Ishikawa (cell line): ENCODE measurements at regions not wholly inside any gene's neighbourhood (a gene's known extent, or its start where the extent isn't known, plus 50 kb on each side); places are given as distances from the start of the nearest gene placed in this dataset.

ENCODE experiments used
- CEBPB ChIP-seq: IDR thresholded peaks from 2 replicates; pipeline ENCODE4 v1.6.1; 2012
- CREB1 ChIP-seq: IDR thresholded peaks from 2 replicates; pipeline ENCODE4 v1.6.1; 2012; ENCODE audit warnings: low read depth
- EGR1 ChIP-seq: IDR thresholded peaks from 2 replicates; pipeline ENCODE4 v1.6.1; 2012
- EP300 ChIP-seq: IDR thresholded peaks from 2 replicates; pipeline ENCODE4 v1.6.1; 2012; ENCODE audit warnings: borderline replicate concordance
- FOXM1 ChIP-seq: IDR thresholded peaks from 2 replicates; pipeline ENCODE4 v1.6.1; 2012; ENCODE audit warnings: low read depth, borderline replicate concordance
- NFIC ChIP-seq: IDR thresholded peaks from 2 replicates; pipeline ENCODE4 v1.6.1; 2012
- RAD21 ChIP-seq: IDR thresholded peaks from 2 replicates; pipeline ENCODE4 v1.6.1; 2012; ENCODE audit warnings: low read depth
- TAF1 ChIP-seq: IDR thresholded peaks from 2 replicates; pipeline ENCODE4 v1.6.1; 2012; ENCODE audit warnings: low read depth, mild to moderate bottlenecking
- TCF12 ChIP-seq: IDR thresholded peaks from 2 replicates; pipeline ENCODE4 v1.6.1; 2012; ENCODE audit warnings: low read depth
- TEAD4 ChIP-seq: IDR thresholded peaks from 2 replicates; pipeline ENCODE4 v1.6.1; 2012
- YY1 ChIP-seq: IDR thresholded peaks from 2 replicates; pipeline ENCODE4 v1.6.1; 2012; ENCODE audit warnings: low read depth
- ZBTB7A ChIP-seq: IDR thresholded peaks from 2 replicates; pipeline ENCODE4 v1.6.1; 2012; ENCODE audit warnings: low read depth
- TF ChIP-seq, protein P1 (sequence below): IDR thresholded peaks from 2 replicates; pipeline ENCODE4 v1.6.1; 2012
- TF ChIP-seq, protein P2 (sequence below): IDR thresholded peaks from 2 replicates; pipeline ENCODE4 v1.6.1; 2012
- TF ChIP-seq, protein P3 (sequence below): IDR thresholded peaks from 2 replicates; pipeline ENCODE4 v1.6.1; 2012; ENCODE audit warnings: low read depth, mild to moderate bottlenecking

DNA sequence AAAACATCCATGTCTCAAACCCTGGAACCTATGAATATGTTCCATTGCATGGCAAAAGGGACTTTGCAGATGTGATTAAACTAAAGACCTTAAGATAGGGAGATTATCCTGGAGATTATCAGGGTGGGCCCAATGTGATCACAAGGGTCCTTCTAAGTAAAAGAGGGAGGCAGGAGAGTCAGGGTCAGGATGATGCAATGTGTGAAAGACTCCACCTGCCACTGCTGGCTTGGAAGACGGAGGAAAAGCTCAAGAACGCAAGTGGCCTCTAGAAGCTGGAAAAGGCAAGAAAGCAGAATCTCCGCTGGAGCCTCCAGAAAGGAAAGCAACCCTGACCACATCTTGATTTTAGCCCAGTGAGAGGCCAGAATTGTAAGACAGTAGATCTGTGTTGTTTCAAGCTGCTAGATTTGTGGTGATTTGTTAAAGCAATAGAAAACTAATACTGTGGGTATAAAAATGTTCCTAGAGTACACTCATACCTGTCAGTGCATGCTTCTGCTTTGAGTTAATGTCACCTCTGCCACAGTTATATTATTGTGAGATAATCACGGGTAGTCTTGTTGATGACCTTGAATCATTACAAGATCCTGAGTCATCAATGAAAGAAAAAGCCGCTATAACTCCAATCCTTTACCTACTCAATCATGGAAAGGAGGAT is 93.5 kb upstream of the TNPO1 start:
- TF ChIP-seq NFIC (no peak), CREB1 (no peak), TAF1 (no peak), TCF12 (no peak), YY1 (no peak), EP300 (no peak), FOXM1 (no peak), ZBTB7A (no peak), EGR1 (no peak), CEBPB (no peak), RAD21 (no peak), TEAD4 (no peak)
- TF ChIP-seq, protein P1, sequence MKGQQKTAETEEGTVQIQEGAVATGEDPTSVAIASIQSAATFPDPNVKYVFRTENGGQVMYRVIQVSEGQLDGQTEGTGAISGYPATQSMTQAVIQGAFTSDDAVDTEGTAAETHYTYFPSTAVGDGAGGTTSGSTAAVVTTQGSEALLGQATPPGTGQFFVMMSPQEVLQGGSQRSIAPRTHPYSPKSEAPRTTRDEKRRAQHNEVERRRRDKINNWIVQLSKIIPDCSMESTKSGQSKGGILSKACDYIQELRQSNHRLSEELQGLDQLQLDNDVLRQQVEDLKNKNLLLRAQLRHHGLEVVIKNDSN = no peak
- TF ChIP-seq, protein P2, sequence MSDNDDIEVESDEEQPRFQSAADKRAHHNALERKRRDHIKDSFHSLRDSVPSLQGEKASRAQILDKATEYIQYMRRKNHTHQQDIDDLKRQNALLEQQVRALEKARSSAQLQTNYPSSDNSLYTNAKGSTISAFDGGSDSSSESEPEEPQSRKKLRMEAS = no peak
- TF ChIP-seq, protein P3, sequence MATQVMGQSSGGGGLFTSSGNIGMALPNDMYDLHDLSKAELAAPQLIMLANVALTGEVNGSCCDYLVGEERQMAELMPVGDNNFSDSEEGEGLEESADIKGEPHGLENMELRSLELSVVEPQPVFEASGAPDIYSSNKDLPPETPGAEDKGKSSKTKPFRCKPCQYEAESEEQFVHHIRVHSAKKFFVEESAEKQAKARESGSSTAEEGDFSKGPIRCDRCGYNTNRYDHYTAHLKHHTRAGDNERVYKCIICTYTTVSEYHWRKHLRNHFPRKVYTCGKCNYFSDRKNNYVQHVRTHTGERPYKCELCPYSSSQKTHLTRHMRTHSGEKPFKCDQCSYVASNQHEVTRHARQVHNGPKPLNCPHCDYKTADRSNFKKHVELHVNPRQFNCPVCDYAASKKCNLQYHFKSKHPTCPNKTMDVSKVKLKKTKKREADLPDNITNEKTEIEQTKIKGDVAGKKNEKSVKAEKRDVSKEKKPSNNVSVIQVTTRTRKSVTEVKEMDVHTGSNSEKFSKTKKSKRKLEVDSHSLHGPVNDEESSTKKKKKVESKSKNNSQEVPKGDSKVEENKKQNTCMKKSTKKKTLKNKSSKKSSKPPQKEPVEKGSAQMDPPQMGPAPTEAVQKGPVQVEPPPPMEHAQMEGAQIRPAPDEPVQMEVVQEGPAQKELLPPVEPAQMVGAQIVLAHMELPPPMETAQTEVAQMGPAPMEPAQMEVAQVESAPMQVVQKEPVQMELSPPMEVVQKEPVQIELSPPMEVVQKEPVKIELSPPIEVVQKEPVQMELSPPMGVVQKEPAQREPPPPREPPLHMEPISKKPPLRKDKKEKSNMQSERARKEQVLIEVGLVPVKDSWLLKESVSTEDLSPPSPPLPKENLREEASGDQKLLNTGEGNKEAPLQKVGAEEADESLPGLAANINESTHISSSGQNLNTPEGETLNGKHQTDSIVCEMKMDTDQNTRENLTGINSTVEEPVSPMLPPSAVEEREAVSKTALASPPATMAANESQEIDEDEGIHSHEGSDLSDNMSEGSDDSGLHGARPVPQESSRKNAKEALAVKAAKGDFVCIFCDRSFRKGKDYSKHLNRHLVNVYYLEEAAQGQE = no peak

DNA sequence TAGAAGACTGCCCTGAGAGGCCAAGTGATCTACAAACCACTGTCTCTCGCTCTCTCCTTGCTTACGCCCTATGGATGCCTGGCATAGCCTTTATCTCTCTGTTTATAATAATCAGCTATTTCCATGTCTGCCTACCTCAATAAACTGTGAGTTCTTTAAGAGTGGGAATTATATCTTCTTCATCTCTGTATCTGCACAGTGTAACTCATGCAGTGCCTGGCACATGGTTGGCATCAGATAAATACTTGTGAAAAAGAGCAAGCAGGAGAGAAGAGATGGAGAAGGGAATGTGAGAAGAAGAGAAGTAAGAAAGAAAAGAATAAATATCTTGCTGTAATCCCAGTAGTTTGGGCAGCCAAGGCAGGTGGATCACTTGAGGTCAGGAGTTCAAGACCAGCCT is 94.6 kb upstream of the TNPO1 start:
- TF ChIP-seq EP300 = no peak
- no peak for TF ChIP-seq TCF12
- TF ChIP-seq, protein P1 = no peak
- TF ChIP-seq EGR1 = no peak
- no peak for TF ChIP-seq FOXM1

DNA sequence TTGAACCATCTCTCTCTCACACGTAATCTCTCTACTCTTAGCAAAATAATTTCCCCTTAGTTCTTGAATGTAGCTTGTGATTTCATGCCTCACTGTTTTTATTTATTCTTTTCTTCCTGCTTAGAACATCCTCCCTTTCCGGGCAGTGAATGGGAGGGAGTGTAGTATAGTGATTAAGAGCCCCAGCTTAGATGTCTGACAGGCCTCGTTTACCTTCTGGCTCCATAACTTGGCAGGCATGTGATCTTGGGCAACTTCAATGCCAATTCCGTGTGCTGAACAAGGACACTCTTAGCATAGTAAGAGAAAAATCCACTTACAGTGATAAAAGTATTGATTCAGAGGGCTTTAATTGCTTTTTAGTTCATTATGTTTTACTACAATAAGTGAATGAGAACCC is 96.3 kb upstream of the TNPO1 start:
- no peak for TF ChIP-seq CEBPB

DNA sequence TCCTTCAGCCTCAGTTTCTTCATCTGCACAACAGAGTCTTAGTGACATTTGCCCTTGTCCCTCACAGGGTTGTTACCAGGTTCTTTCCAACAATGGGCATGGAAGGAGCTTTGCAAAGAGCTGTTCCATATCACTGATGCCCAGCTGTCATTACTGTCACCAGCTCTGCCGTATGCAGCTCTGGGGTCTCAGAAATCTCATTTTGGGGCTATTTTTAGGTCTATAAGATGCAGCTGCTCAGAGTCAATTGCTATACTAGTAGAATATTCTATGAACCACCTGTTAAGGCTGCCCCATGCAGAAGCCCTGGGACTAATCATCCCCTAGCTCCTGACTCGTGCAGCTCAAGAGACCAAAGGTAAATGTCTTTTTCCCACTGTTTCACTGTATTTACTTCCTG is 105.1 kb upstream of the TNPO1 start:
- TF ChIP-seq YY1 (no peak), EP300 (no peak), TEAD4 (no peak), CREB1 (no peak), NFIC (no peak), ZBTB7A (no peak)
- TF ChIP-seq, protein P3 = no peak
- TF ChIP-seq, protein P1 = no peak

DNA sequence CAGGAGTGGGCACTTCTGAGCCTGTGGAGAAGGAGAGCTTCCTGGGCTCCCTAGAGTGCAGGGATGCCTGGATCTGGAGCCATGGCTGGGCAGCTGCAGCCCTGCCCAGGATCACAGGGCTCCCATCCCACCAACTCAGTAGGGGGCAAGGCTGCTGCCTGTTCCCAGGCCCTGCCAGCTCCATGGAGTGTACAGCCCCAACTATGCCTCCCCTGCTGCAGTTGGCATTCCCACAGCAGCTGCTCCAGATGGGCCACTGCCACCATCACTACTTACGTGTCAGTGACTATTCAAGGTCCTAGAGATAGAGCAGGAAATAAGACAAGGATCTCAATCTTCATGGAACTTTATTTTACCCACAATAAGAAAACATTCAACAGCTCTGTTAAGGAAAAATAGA is 107.1 kb upstream of the TNPO1 start:
- no peak for TF ChIP-seq EP300
- no peak for TF ChIP-seq YY1
- TF ChIP-seq, protein P1 = no peak

DNA sequence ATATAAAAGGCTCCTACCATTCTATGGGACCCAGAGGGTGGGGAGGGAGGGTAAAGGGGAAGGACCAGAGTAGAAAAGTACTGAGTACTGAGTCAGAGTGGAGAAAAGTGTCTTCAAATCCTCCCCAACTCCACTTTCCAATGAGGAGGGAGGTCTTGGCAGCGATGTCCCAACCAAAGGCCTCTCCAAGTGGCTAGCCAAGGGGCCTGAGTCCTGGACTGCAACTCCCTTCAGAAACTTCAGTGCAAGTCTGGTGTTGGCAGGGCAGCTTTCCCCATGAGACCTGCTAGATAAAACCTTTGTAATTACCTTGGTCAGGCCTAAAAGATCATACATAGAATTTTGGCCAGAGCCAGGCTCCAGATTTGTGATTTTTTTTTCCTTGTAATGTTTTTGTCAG is 111.3 kb upstream of the TNPO1 start:
- TF ChIP-seq NFIC = no peak
- TF ChIP-seq CREB1 = no peak
- no peak for TF ChIP-seq RAD21
- no peak for TF ChIP-seq TAF1
- TF ChIP-seq, protein P2 = no peak
- TF ChIP-seq CEBPB = no peak
- TF ChIP-seq TCF12 = no peak
- TF ChIP-seq EP300 = no peak
- TF ChIP-seq, protein P1 = no peak
- no peak for TF ChIP-seq EGR1
